Epithelial cell of esophagus (primary cell): ENCODE measurements at regions not wholly inside any gene's neighbourhood (a gene's known extent, or its start where the extent isn't known, plus 50 kb on each side); places are given as distances from the start of the nearest gene placed in this dataset.
"Not testable (repeated sequence)": the region's sequence is repeated elsewhere in the genome, so short reads cannot be mapped to it uniquely, and the experiment has no call there.

Experiments used
- DNase-seq: peaks from one replicate; pipeline ENCODE4 v3.0.0; 2010; ENCODE audit warnings: low read depth
- H3K4me3 ChIP-seq: 2 replicates; pipeline ENCODE4 v1.5.1; 2011; ENCODE audit warnings: mild to moderate bottlenecking, low read length, control low read depth
- TF ChIP-seq, protein P1 (sequence below): IDR thresholded peaks from 2 replicates; pipeline ENCODE4 v1.5.1; 2011; ENCODE audit warnings: low read depth, mild to moderate bottlenecking, low read length, control low read depth, inconsistent platforms; ENCODE audit not compliant: insufficient read depth; ENCODE audit errors: missing control alignments

GRCh38 chr21:17101696-17102095, 411.1 kb upstream of the CXADR start:
- DNase-seq: no peak
- H3K4me3 ChIP-seq: no peak overlapping the region
- TF ChIP-seq, protein P1, sequence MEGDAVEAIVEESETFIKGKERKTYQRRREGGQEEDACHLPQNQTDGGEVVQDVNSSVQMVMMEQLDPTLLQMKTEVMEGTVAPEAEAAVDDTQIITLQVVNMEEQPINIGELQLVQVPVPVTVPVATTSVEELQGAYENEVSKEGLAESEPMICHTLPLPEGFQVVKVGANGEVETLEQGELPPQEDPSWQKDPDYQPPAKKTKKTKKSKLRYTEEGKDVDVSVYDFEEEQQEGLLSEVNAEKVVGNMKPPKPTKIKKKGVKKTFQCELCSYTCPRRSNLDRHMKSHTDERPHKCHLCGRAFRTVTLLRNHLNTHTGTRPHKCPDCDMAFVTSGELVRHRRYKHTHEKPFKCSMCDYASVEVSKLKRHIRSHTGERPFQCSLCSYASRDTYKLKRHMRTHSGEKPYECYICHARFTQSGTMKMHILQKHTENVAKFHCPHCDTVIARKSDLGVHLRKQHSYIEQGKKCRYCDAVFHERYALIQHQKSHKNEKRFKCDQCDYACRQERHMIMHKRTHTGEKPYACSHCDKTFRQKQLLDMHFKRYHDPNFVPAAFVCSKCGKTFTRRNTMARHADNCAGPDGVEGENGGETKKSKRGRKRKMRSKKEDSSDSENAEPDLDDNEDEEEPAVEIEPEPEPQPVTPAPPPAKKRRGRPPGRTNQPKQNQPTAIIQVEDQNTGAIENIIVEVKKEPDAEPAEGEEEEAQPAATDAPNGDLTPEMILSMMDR: no peak

DNA sequence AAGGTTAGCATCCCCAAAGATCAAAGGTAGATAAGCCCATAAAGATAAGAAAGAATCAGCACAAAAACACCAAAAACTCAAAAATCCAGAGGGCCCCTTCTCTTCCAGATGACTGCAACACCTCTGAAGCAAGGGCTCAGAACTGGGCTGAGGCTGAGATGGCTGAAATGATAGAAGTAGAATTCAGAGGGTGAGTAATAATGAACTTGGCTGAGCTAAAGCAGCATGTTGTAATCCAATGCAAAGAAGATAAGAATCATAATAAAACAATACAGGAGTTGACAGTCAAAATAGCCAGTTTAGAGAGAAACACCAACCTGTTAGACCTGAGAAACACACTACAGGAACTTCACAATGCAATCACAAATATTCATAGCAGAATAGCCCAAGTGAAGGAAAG, 406.9 kb upstream of the CXADR start:
- H3K4me3 ChIP-seq: no peak overlapping the region
- peak; percentile 6 for DNase-seq
- TF ChIP-seq, protein P1: no peak

GRCh38 chr21:17114045-17114444, 398.8 kb upstream of the CXADR start:
- DNase-seq: no peak
- H3K4me3 ChIP-seq: no peak overlapping the region
- TF ChIP-seq, protein P1: no peak

- TF ChIP-seq, protein P1: no peak
- no peak for DNase-seq
- no peak overlapping the region for H3K4me3 ChIP-seq
These were observed 394.0 kb upstream of the CXADR start for GRCh38 chr21:17118638-17119384.

DNA sequence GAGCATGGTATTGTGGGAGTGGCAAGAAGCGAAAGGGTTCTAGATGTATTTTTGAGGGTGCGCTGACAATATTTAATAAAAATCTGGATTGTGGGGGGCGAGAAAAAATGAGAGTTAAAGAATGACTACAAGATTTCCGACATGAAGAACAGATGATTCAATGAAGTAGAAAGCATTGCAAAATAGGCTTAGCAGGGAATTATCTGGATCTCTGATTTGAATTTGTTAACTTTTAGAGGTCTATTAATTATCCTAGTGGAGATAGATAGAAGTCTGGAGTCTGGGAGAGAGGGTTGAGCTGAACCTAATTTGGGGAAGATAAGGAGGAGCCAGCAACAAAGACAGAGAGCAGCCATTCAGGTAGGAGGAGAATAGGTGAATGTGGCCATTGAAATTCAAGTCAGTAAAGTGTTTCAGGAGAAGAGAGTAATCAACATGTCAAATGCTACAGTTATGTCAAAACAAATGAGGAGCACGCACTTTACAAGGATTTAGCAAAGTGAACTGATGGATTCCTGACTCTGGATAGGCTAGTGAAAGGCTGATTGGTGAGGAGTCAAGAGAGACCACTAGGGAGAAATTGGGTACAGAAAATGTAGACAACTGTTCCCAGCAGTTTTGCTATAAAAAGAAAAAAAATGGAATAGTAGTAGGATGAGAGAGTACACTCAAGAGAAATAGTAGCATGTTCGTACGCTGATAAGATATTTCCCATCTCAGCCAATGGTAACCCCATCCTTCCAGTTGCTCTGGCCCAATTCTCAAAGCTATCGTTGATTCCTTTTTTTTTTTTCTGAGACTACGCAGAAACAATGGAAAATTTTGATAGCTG, 393.2 kb upstream of the CXADR start:
- H3K4me3 ChIP-seq: no peak overlapping the region
- TF ChIP-seq, protein P1: no peak

DNA sequence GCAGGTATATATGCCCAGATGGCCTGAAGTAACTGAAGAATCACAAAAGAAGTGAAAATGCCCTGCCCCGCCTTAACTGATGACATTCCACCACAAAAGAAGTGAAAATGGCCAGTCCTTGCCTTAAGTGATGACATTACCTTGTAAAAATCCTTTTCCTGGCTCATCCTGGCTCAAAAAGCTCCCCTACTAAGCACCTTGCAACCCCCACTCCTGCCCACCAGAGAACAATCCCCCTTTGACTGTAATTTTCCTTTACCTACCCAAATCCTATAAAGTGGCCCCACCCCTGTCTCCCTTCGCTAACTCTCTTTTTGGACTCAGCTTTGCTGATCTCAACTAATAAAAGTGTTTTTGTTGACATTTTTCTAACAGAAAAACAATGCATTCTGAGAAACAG, 385.4 kb upstream of the CXADR start:
- not testable (repeated sequence) for H3K4me3 ChIP-seq, DNase-seq

More for the DNA sequence above, 393.2 kb upstream of the CXADR start:
- no peak for DNase-seq

- H3K4me3 ChIP-seq: no peak overlapping the region
- no peak for DNase-seq
- TF ChIP-seq, protein P1: no peak
These were observed 384.7 kb upstream of the CXADR start for GRCh38 chr21:17128132-17128531.

- not testable (repeated sequence) for DNase-seq, H3K4me3 ChIP-seq
These were observed 373.7 kb upstream of the CXADR start for GRCh38 chr21:17139159-17139558.
